ENCODE measurements at regions not wholly inside any gene's neighbourhood (a gene's known extent, or its start where the extent isn't known, plus 50 kb on each side); places are given as distances from the start of the nearest gene placed in this dataset.

- no peak for TF ChIP-seq CTCF (conservative IDR thresholded peaks at IDR 0.05; ENCODE audit: low read depth, low read length)
- no peak for TF ChIP-seq EZH2phosphoT487 (IDR thresholded peaks at IDR 0.05; ENCODE audit: borderline replicate concordance, low read length)
- TF ChIP-seq EZH2 (IDR thresholded peaks at IDR 0.05; ENCODE audit: low read length, unreplicated experiment) = no peak
These were observed 78.8 kb upstream of the TENT5A start for GRCh38 chr6:81831274-81831673.
